ENCODE measurements at regions not wholly inside any gene's neighbourhood (a gene's known extent, or its start where the extent isn't known, plus 50 kb on each side); places are given as distances from the start of the nearest gene placed in this dataset.

GRCh38 chr1:38336301-38336923, 289.8 kb upstream of the POU3F1 start:
- no peak overlapping the region for H3K4me3 ChIP-seq (ENCODE audit: low read length)
- DNase-seq (no peak), ATAC-seq (no peak)
- ChIA-PET POLR2A (interaction anchor here (0.6 kb wide), 1 partner anchor 1686 kb away, joined by 4 read pairs; no protein-coding TSS in a partner anchor), CTCF (no interaction called here)
- peaks cover 0 to 10% (median 6%) of the 10 kb centered on the region in 7 donors for H3K4me1 Mint-ChIP-seq
- intact Hi-C loops (cut with micrococcal nuclease) = no loop called here
- H3K27ac ChIP-seq (ENCODE audit: low read depth, low read length) = no peak overlapping the region
- H3K27me3 ChIP-seq (ENCODE audit: control insufficient read depth in 2 of 2, insufficient read depth in 2 of 2, low read length in 2 of 2) = no peaks in the 10 kb centered on the region
- no peaks in the 10 kb centered on the region for H3K36me3 ChIP-seq (ENCODE audit: control insufficient read depth in 2 of 3, insufficient read depth in 3 of 3, low read length in 3 of 3)
- no peaks in the 10 kb centered on the region for H3K4me1 ChIP-seq (ENCODE audit: control insufficient read depth in 2 of 2, insufficient read depth in 2 of 2, low read length in 2 of 2)
- no peak overlapping the region for H3K4me3 Mint-ChIP-seq
- peaks cover 10 to 30% (median 14%) of the 10 kb centered on the region in 5 donors for H3K27me3 Mint-ChIP-seq
- peaks cover 0 to 2% (median 0%) of the 10 kb centered on the region in 11 donors for H3K9me3 Mint-ChIP-seq
- H3K9me3 ChIP-seq (ENCODE audit: control insufficient read depth in 2 of 3, low read length in 3 of 3) = no peaks in the 10 kb centered on the region
- peaks cover 0 to 3% (median 0%) of the 10 kb centered on the region in 5 donors for H3K36me3 Mint-ChIP-seq
- H3K27ac Mint-ChIP-seq = no peak overlapping the region

GRCh38 chr1:38334930-38335592, 288.5 kb upstream of the POU3F1 start:
- Histone ChIP-seq H3K27ac (ENCODE audit: low read depth, low read length) (no peak overlapping the region), H3K4me3 (ENCODE audit: low read length) (no peak overlapping the region), H3K27me3 (ENCODE audit: control insufficient read depth in 2 of 2, insufficient read depth in 2 of 2, low read length in 2 of 2) (no peaks in the 10 kb centered on the region), H3K36me3 (ENCODE audit: control insufficient read depth in 2 of 3, insufficient read depth in 3 of 3, low read length in 3 of 3) (no peaks in the 10 kb centered on the region), H3K9me3 (ENCODE audit: control insufficient read depth in 2 of 3, low read length in 3 of 3) (no peaks in the 10 kb centered on the region), H3K4me1 (ENCODE audit: control insufficient read depth in 2 of 2, insufficient read depth in 2 of 2, low read length in 2 of 2) (no peaks in the 10 kb centered on the region)
- intact Hi-C loops (cut with micrococcal nuclease) = no loop called here
- Mint-ChIP-seq H3K36me3 (peaks cover 0 to 3% (median 0%) of the 10 kb centered on the region in 5 donors), H3K4me1 (peaks cover 0 to 10% (median 6%) of the 10 kb centered on the region in 7 donors), H3K27me3 (peaks cover 10 to 24% (median 14%) of the 10 kb centered on the region in 5 donors), H3K9me3 (peaks cover 0 to 2% (median 0%) of the 10 kb centered on the region in 11 donors), H3K4me3 (no peak overlapping the region), H3K27ac (no peak overlapping the region)
- ATAC-seq = no peak
- CTCF ChIA-PET = no interaction called here
- POLR2A ChIA-PET = no interaction called here
- DNase-seq = no peak

- no peak overlapping the region for H3K4me3 Mint-ChIP-seq
- POLR2A ChIA-PET = no interaction called here
Observed at GRCh38 chr1:38332649-38333310, 286.2 kb upstream of the POU3F1 start.

DNA sequence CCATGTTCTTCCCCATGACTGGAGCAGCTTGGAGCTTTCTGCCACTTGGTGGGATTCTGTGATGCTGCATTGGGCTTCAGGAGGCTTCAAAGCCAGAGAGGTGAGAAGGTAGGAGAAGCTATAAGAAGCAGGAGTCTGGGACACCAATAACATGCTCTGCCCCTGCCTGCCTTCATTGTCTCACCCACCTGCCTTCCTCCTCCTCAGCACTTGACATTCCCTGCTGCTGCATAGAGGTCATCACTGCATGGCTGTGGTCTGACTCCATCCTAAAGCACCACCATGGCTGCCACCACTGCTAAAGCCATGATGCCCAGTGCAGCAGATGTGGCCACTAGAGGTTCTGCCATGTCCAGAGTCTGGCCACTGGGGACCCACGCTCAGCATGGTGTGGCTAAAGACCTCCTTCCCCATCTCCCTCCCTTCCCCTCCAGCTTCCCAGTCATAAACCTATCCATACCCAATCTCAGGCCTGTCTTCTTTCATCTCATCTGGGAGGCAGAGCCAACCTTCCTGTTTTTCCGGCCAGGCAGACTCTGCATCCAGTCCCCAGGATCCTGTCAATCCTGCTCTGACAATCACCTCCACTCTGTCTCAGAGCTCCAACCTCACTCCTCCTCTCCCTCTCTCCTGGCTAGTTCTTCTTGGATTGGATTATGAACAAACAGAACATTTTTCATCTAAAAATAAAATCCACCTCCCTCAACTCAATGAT, 285.1 kb upstream of the POU3F1 start:
- Histone ChIP-seq H3K27me3 (ENCODE audit: control insufficient read depth in 2 of 2, insufficient read depth in 2 of 2, low read length in 2 of 2) (no peaks in the 10 kb centered on the region), H3K4me3 (ENCODE audit: low read length) (no peak overlapping the region), H3K4me1 (ENCODE audit: control insufficient read depth in 2 of 2, insufficient read depth in 2 of 2, low read length in 2 of 2) (no peaks in the 10 kb centered on the region), H3K36me3 (ENCODE audit: control insufficient read depth in 2 of 3, insufficient read depth in 3 of 3, low read length in 3 of 3) (no peaks in the 10 kb centered on the region), H3K9me3 (ENCODE audit: control insufficient read depth in 2 of 3, low read length in 3 of 3) (no peaks in the 10 kb centered on the region), H3K27ac (ENCODE audit: low read depth, low read length) (no peak overlapping the region)
- intact Hi-C loops (cut with micrococcal nuclease) = no loop called here
- no peak overlapping the region for H3K4me3 Mint-ChIP-seq
- ChIA-PET CTCF (no interaction called here), POLR2A (no interaction called here)
- peaks cover 6 to 32% (median 18%) of the 10 kb centered on the region in 5 donors for H3K27me3 Mint-ChIP-seq
- no peaks in the 10 kb centered on the region for H3K9me3 Mint-ChIP-seq
- no peak overlapping the region for H3K27ac Mint-ChIP-seq
- peaks cover 0 to 10% (median 6%) of the 10 kb centered on the region in 7 donors for H3K4me1 Mint-ChIP-seq
- H3K36me3 Mint-ChIP-seq = peaks cover 0 to 3% (median 0%) of the 10 kb centered on the region in 5 donors
- no peak for ATAC-seq
- DNase-seq = no peak

More at GRCh38 chr1:38332649-38333310, 286.2 kb upstream of the POU3F1 start:
- CTCF ChIA-PET = interaction anchor here (0.8 kb wide), 1 partner anchor 274 kb away, joined by 3 read pairs; no protein-coding TSS in a partner anchor
- peaks cover 0 to 3% (median 0%) of the 10 kb centered on the region in 5 donors for H3K36me3 Mint-ChIP-seq
- Histone ChIP-seq H3K4me1 (ENCODE audit: control insufficient read depth in 2 of 2, insufficient read depth in 2 of 2, low read length in 2 of 2) (no peaks in the 10 kb centered on the region), H3K27ac (ENCODE audit: low read depth, low read length) (no peak overlapping the region), H3K4me3 (ENCODE audit: low read length) (no peak overlapping the region), H3K9me3 (ENCODE audit: control insufficient read depth in 2 of 3, low read length in 3 of 3) (no peaks in the 10 kb centered on the region), H3K27me3 (ENCODE audit: control insufficient read depth in 2 of 2, insufficient read depth in 2 of 2, low read length in 2 of 2) (no peaks in the 10 kb centered on the region), H3K36me3 (ENCODE audit: control insufficient read depth in 2 of 3, insufficient read depth in 3 of 3, low read length in 3 of 3) (no peaks in the 10 kb centered on the region)
- no peaks in the 10 kb centered on the region for H3K9me3 Mint-ChIP-seq
- peaks cover 6 to 25% (median 15%) of the 10 kb centered on the region in 5 donors for H3K27me3 Mint-ChIP-seq
- DNase-seq (no peak), ATAC-seq (no peak)
- H3K4me1 Mint-ChIP-seq = peaks cover 0 to 10% (median 6%) of the 10 kb centered on the region in 7 donors
- H3K27ac Mint-ChIP-seq = no peak overlapping the region
- intact Hi-C loops (cut with micrococcal nuclease) = no loop called here

DNA sequence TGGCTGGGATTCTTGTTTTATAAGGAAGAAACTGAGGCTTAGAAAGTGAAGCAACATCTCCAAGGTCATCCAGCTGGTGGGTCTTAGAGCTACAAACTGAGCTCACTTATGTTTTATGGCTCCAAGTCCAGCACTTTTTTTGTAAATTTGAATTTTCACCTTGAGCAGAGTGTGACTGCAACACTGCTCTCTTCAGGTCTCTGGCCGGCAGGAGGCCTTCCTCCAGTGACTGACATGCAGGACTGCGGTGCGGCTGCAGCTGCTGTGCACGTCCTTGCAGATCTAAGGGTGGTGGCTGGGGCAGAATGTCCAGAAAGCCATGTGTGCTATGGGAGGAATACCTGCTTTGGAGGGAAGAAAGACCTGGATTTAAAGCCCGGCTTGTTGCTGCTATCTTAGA, 284.2 kb upstream of the POU3F1 start:
- Histone ChIP-seq H3K4me3 (ENCODE audit: low read length) (no peak overlapping the region), H3K9me3 (ENCODE audit: control insufficient read depth in 2 of 3, low read length in 3 of 3) (no peaks in the 10 kb centered on the region), H3K36me3 (ENCODE audit: control insufficient read depth in 2 of 3, insufficient read depth in 3 of 3, low read length in 3 of 3) (no peaks in the 10 kb centered on the region), H3K27ac (ENCODE audit: low read depth, low read length) (no peak overlapping the region), H3K27me3 (ENCODE audit: control insufficient read depth in 2 of 2, insufficient read depth in 2 of 2, low read length in 2 of 2) (no peaks in the 10 kb centered on the region), H3K4me1 (ENCODE audit: control insufficient read depth in 2 of 2, insufficient read depth in 2 of 2, low read length in 2 of 2) (no peaks in the 10 kb centered on the region)
- ChIA-PET CTCF (no interaction called here), POLR2A (no interaction called here)
- H3K4me1 Mint-ChIP-seq = peaks cover 0 to 10% (median 6%) of the 10 kb centered on the region in 7 donors
- peaks cover 6 to 27% (median 12%) of the 10 kb centered on the region in 5 donors for H3K27me3 Mint-ChIP-seq
- no peaks in the 10 kb centered on the region for H3K9me3 Mint-ChIP-seq
- no peak overlapping the region for H3K27ac Mint-ChIP-seq
- intact Hi-C loops (cut with micrococcal nuclease) = no loop called here
- H3K36me3 Mint-ChIP-seq = peaks cover 0 to 3% (median 0%) of the 10 kb centered on the region in 5 donors
- no peak overlapping the region for H3K4me3 Mint-ChIP-seq
- no peak for DNase-seq
- ATAC-seq = no peak

GRCh38 chr1:38329644-38330043, 283.1 kb upstream of the POU3F1 start:
- H3K9me3 Mint-ChIP-seq = peaks cover 0 to 7% (median 0%) of the 10 kb centered on the region in 11 donors
- ATAC-seq = no peak
- Histone ChIP-seq H3K9me3 (ENCODE audit: control insufficient read depth in 2 of 3, low read length in 3 of 3) (no peaks in the 10 kb centered on the region), H3K36me3 (ENCODE audit: control insufficient read depth in 2 of 3, insufficient read depth in 3 of 3, low read length in 3 of 3) (no peaks in the 10 kb centered on the region), H3K4me1 (ENCODE audit: control insufficient read depth in 2 of 2, insufficient read depth in 2 of 2, low read length in 2 of 2) (no peaks in the 10 kb centered on the region), H3K4me3 (ENCODE audit: low read length) (no peak overlapping the region), H3K27me3 (ENCODE audit: control insufficient read depth in 2 of 2, insufficient read depth in 2 of 2, low read length in 2 of 2) (no peaks in the 10 kb centered on the region), H3K27ac (ENCODE audit: low read depth, low read length) (no peak overlapping the region)
- no peak overlapping the region for H3K4me3 Mint-ChIP-seq
- H3K36me3 Mint-ChIP-seq = peaks cover 0 to 3% (median 0%) of the 10 kb centered on the region in 5 donors
- intact Hi-C loops (cut with micrococcal nuclease) = no loop called here
- no peak for DNase-seq
- H3K27ac Mint-ChIP-seq = no peak overlapping the region
- POLR2A ChIA-PET = no interaction called here
- CTCF ChIA-PET = no interaction called here
- peaks cover 0 to 5% (median under 1%) of the 10 kb centered on the region in 7 donors for H3K4me1 Mint-ChIP-seq
- H3K27me3 Mint-ChIP-seq = peaks cover 5 to 31% (median 14%) of the 10 kb centered on the region in 5 donors
